NCI-H2196 treated with DMSO at 0.1 percent for 48 hours (cell line): ENCODE measurements at regions not wholly inside any gene's neighbourhood (a gene's known extent, or its start where the extent isn't known, plus 50 kb on each side); places are given as distances from the start of the nearest gene placed in this dataset.

Source experiments
- DNase-seq: peaks from one replicate; lab custom pipeline; 2025; ENCODE audit not compliant: unreplicated experiment; lab: John Stamatoyannopoulos, UW

- DNase-seq = no peak
These were observed 109.6 kb downstream of the ICOS start for GRCh38 chr2:204046145-204046544.

- no peak for DNase-seq
These were observed 113.1 kb downstream of the ICOS start for GRCh38 chr2:204049635-204050034.

- no peak for DNase-seq
These were observed 114.1 kb downstream of the ICOS start for GRCh38 chr2:204050681-204051080.

GRCh38 chr2:204051476-204051875 is 114.9 kb downstream of the ICOS start:
- DNase-seq = no peak

GRCh38 chr2:204051984-204052556 is 115.5 kb downstream of the ICOS start:
- no peak for DNase-seq

GRCh38 chr2:204059016-204059415 is 122.5 kb downstream of the ICOS start:
- no peak for DNase-seq

- DNase-seq = no peak
These were observed 124.3 kb downstream of the ICOS start for GRCh38 chr2:204060841-204061240.

- DNase-seq = no peak
These were observed 124.7 kb downstream of the ICOS start for GRCh38 chr2:204061241-204061640.

- no peak for DNase-seq
These were observed 127.6 kb downstream of the ICOS start for GRCh38 chr2:204064119-204064518.

- DNase-seq = no peak
These were observed 129.0 kb downstream of the ICOS start for GRCh38 chr2:204065566-204065965.

GRCh38 chr2:204066051-204066450 is 129.5 kb downstream of the ICOS start:
- DNase-seq = no peak

GRCh38 chr2:204069804-204070203 is 133.2 kb downstream of the ICOS start:
- DNase-seq = no peak

- no peak for DNase-seq
These were observed 136.1 kb downstream of the ICOS start for GRCh38 chr2:204072443-204073324.

- no peak for DNase-seq
These were observed 137.9 kb downstream of the ICOS start for GRCh38 chr2:204074456-204074855.

GRCh38 chr2:204078003-204078698 is 141.6 kb downstream of the ICOS start:
- DNase-seq = no peak

GRCh38 chr2:204081487-204082425 is 145.2 kb downstream of the ICOS start:
- no peak for DNase-seq

- DNase-seq = no peak
These were observed 149.6 kb downstream of the ICOS start for GRCh38 chr2:204086167-204086566.

- no peak for DNase-seq
These were observed 152.5 kb downstream of the ICOS start for GRCh38 chr2:204089105-204089504.

GRCh38 chr2:204089574-204089973 is 153.0 kb downstream of the ICOS start:
- DNase-seq = no peak

GRCh38 chr2:204090021-204090420 is 153.5 kb downstream of the ICOS start:
- no peak for DNase-seq

- DNase-seq = no peak
These were observed 168.2 kb downstream of the ICOS start for GRCh38 chr2:204104811-204105210.
